ENCODE measurements at regions not wholly inside any gene's neighbourhood (a gene's known extent, or its start where the extent isn't known, plus 50 kb on each side); places are given as distances from the start of the nearest gene placed in this dataset.

DNA sequence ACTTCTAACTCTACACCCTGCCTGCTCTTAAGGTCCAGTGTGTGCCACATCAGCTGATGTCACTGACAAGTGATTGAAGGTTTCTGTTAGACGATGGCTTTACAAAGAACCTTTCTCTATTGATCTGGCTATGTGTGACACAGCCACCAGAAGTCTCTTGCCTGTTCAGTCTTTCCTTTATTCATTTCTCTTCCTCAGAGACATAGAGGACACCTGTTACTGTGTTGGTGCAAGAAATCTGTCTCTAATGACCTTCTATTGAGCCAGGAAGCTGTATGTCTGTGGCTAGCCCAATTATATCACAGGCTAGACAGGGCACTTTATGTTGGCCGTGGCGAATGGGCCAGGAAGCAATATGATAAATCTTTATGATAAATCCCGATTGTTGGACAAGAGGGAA is 173.3 kb upstream of the GAP43 start:
- no peak for DNase-seq

DNA sequence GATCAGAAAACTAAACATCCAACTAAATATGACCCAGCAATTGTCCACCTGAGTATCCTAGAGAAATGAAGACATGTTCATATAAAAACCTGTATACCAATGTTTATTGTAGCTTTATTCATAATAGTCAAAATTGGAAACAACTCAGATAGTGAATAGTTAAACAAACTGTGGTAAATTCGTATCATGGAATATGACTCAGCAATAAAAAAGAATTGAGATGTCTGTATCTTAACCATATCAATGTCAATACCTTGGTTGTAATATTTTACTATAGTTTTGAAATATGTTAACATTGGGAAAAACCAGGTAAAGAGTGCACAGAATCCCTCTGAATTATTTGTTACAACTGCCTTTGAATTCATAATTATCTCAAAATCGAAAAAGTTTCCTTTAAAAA is 159.3 kb upstream of the GAP43 start:
- no peak for DNase-seq

GRCh38 chr3:115469649-115470048 is 153.7 kb upstream of the GAP43 start:
- peak; percentile 19 for DNase-seq

GRCh38 chr3:115470254-115470653 is 153.1 kb upstream of the GAP43 start:
- DNase-seq: no peak

GRCh38 chr3:115475178-115476041 is 147.9 kb upstream of the GAP43 start:
- DNase-seq: no peak

- DNase-seq: no peak
These were observed 146.8 kb upstream of the GAP43 start for GRCh38 chr3:115476472-115476871.

DNA sequence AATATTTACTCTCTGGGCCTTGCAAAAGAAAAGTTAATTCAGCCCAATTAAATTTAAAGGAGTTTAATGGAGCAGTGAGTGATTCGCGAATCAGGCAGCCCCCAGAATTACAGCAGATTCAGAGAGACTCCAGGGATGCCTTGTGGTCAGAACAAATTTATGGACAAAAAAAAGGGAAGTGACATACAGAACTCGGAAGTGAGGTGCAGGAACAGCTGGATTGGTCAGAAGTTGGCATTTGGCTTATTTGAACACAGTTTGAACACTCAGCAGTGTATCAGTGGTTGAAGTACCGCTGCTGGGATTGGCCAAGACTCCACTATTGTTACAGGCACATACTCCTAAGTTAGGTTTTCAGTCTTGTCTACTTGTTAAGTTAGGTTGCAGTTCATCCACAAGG is 145.0 kb upstream of the GAP43 start:
- no peak for DNase-seq

DNA sequence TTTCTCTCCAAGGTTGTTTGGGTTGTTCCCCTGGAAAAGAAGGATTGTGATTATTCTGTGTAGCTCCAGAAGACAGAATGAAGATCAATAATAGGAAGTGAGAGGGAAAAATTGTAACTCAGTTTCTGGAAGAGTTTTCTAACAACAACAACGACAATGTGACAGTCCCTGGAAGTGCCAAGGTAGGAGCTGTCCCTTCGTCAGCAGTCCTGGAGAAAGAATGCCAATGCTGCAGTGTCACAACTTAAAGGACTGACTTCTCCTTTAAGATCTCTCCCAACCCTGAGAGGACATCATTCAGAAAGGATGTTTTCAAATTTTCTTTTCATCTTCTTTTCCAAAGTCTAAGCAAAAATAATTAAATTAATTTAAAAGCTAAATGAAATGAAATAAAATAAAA is 136.4 kb upstream of the GAP43 start:
- DNase-seq: no peak

DNA sequence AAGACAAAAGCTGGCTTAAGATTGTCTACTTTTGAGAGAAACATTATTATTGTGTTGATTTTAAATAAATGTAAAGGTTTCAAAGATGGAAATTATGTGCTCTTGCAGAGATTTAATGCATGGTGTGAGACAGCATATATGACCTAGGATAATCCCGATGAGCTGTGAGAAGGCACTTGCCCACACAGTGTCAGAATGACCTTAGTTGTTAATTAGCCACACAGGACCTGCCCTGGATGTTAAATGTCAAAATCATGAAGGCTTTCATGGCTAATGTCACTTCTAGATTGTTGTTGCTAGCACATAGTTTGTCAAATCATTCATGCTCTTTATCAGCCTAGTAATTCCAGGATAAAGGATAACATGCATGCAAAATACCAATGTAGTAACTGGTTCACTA is 135.3 kb upstream of the GAP43 start:
- no peak for DNase-seq

DNA sequence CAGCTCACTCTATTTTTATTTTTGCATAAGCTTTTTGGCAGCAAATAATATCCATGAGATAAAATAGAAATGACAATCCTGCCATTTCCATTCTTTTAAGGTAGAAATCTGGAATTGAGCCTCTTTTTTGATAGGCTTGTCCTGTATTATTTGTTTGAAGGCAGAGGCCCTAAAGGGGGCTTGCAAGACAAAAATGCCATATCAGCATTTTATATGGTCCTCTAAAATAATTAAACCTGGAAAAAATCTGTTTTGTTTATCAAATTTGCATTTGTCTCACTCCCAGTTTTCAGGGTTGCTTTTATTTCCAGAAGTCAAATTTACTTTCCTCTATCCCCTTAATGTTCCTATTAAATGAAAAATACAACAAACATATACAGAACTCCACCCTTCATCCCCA is 134.9 kb upstream of the GAP43 start:
- no peak for DNase-seq

GRCh38 chr3:115494826-115495225 is 128.5 kb upstream of the GAP43 start:
- DNase-seq: no peak

- no peak for DNase-seq
These were observed 124.9 kb upstream of the GAP43 start for GRCh38 chr3:115498421-115498820.

- no peak for DNase-seq
These were observed 124.4 kb upstream of the GAP43 start for GRCh38 chr3:115498898-115499297.

DNA sequence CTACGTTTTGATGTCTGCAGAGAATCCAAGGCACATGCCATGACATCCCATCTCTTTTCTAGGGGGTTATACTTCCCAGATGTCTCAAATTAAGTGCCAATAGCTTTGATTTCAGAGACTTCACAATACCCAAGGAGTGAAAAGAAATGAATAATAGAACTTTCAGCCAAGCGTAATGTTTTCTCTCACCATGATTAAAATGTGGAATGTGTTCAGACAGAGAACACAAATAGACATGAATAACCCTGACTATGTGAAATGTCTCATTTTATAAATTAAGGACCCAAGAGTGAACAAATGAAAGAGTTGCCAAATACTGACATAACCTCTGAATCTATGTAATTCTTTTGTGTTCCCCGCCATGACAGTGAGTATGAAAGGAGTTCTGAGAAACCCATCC is 123.6 kb upstream of the GAP43 start:
- DNase-seq: no peak

DNA sequence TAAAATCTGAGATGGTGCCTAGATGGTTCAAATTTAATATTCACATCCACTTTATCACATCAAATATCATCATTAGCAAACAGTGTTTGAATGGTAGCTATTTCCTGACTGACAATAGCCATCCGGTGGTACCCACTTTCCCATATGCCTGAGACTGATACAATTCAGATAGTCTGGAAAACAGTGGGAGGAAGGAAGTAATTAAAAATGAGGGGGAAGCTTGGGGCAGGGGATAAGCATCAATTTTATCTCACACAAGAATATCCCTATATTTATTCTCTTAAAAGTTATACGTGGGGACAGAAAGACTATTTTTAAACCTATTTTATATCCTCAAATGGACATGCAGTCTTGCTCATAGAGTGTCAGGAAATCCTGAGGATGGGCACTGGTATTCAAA is 122.5 kb upstream of the GAP43 start:
- no peak for DNase-seq

- DNase-seq: no peak
These were observed 121.2 kb upstream of the GAP43 start for GRCh38 chr3:115502128-115502527.

DNA sequence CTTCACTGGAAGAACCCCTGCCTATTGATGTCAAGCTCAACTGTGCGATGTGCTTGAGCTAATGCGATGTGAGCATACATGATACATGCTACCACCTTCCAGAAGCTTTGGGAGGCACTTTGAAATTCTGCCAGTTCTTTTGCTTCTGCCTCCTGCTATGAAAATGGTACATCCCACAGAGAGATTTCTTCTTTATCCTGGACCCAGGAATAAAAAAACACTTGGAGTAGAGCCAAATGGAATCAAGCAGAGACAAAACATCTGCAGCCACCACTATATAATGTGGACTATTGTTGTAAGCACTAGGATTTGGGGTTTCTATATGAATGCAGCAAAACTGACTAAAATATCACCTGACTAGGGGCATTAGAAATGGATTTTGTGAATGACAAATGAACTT is 119.9 kb upstream of the GAP43 start:
- peak; percentile 26 for DNase-seq

DNA sequence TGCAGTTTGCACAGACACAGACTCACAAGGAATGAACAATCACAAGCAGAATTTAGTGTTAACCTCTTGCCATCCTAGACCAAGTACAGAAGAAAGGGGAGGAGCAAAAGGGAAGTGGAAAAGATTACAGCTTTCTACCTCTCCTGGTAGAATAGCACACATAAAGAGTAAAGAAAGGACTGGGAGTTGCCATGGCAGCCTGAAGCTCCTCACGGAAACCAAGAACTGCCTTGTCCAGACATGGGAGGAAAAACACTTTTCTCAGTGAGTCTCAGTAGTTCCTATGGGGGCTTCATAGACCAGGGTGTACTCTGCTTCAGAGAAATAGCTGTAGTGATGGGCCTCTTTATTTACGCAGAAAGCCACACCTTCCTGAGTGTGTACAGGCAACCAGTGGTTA is 114.7 kb upstream of the GAP43 start:
- no peak for DNase-seq

DNA sequence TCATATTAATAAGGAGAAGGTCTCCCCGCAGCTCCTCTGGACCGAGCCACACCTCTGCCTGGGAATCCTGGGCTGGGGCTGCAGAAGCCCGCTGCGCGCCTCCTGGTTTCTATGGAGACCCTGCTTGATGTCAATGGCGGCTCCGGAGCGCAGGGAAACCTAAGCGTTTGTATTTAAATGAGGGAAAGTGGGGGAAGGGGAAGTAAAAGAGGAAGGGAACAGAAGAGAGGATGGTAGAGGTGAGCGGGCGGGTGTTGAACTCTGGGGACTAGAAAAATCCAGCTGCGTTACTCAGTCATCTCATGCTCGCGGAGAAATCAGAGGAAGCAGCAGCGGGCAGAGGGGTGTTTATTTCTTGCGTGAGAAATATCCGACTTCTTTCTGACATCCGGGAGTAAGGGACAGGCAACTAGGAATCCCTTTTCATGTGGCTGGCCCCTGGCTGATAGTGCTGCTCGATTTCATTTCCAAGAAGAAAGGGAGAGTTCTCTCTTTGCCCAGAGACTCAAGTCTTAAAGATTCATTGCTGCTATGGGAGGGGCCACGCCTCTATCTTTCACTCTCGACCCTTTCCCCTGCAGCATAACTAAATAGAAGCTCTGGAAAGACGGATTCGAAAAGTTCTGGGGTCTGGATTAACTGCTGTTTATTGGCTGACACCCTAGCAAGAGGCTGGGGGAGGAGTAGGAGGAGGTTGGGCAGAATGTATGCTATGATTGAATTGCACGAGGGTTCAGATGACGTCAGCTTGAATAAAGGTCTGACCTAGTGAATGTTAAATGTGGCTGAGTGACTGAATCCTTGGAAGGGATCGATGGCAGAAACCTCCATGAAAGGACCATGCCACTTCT is 110.5 kb upstream of the GAP43 start:
- peak; percentile 64 for DNase-seq

DNA sequence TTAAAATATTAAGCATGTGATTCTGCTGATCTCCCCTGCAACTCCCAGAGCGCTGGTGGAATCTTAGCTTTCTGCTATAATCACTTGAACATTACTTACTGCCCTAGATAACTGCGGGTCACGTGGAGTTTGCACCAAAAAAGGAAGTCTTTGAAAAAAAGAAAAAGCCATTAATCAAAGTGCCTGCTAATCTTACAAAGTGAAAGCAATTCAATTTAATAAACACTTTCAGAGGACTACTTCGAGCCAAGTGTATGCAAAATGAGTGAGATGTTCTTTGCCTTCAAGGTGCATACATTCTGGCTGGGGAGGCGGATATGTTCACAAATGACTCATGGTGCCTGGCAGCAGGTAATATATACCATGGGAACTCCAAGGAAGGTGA is 109.9 kb upstream of the GAP43 start:
- DNase-seq: no peak

DNA sequence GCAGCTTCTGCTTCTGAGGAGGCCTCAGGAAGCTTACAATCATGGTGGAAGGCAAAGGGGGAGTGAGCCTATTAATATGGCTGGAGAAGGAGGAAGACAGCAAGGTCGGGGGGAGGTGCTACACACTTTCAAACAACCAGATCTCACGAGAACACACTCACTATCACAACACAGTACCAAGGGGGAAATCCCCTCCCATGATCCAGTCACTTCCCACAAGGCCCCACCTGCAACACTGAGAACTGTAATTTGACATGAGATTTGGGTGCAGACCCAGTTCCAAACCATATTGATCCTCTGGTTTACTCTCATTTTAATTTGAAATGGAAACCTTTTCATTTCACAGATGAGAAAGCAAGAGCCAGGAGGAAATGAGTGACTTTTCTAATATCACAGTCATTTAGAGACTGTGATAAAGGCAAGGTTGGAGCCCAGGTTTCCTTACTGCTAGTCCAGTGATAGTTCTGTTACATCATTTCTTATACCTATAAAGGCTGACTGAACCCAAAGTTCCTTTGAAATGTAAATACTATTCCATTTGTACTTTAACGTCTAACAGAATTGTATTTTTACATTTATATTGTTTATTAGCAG is 105.8 kb upstream of the GAP43 start:
- no peak for DNase-seq

GRCh38 chr3:115518100-115518852 is 105.0 kb upstream of the GAP43 start:
- peak; percentile 64 for DNase-seq

Data from renal pelvis (tissue), 1 donor.